Right lobe of liver (tissue), 6 donors: ENCODE measurements at regions not wholly inside any gene's neighbourhood (a gene's known extent, or its start where the extent isn't known, plus 50 kb on each side); places are given as distances from the start of the nearest gene placed in this dataset.

Experiments
- ATAC-seq, 4 donors: fragments of 200-7000 bp; cut with Tn5 transposase; one replicate each; pipeline ENCODE4 v1.9.1; 2020; ENCODE audit warnings: mild to moderate bottlenecking in 4 of 4, moderate library complexity in 4 of 4
- DNase-seq, 3 donors: peaks; one replicate each; pipeline ENCODE4 v3.0.0-alpha.2; 2020
- H3K27ac ChIP-seq, 3 donors: fragments of 200-600 bp; one replicate each; pipeline ENCODE4 v1.8.0; 2022
- H3K27me3 ChIP-seq, 2 donors: fragments of 200-600 bp; one replicate each; pipeline ENCODE4 v1.8.0; 2022
- H3K36me3 ChIP-seq, 4 donors: fragments of 200-600 bp; sonication (generic) in 1 of 4; one replicate each; pipeline versions ENCODE4 v1.5.1 to v1.8.0; 2017 to 2022; ENCODE audit warnings: control low read depth in 1 of 4
- H3K4me1 ChIP-seq, 4 donors: fragments of 200-600 bp; sonication (generic) in 1 of 4; one replicate each; pipeline versions ENCODE4 v1.5.1 to v1.8.0; 2017 to 2022; ENCODE audit warnings: control low read depth in 1 of 4
- H3K4me3 ChIP-seq, 3 donors: fragments of 200-600 bp; one replicate each; pipeline ENCODE4 v1.8.0; 2022
- H3K9me3 ChIP-seq, 4 donors: fragments of 200-600 bp; sonication (generic) in 1 of 4; one replicate each; pipeline versions ENCODE4 v1.5.1 to v1.8.0; 2017 to 2022; ENCODE audit warnings: control low read depth in 1 of 4
- CTCF ChIP-seq, 4 donors: fragments of 200-600 bp in 3 of 4; fragments of 450-650 bp in 1 of 4; IDR thresholded peaks; one replicate each; pipeline versions ENCODE4 v1.5.1 to v1.8.0; 2016 to 2022; ENCODE audit warnings: antibody characterized with exemption in 4 of 4, mild to moderate bottlenecking in 2 of 4
- POLR2A ChIP-seq: fragments of 450-650 bp; IDR thresholded peaks from one replicate; pipeline ENCODE4 v1.6.1; 2017; ENCODE audit warnings: antibody characterized with exemption, mild to moderate bottlenecking
- WGBS: methylation state at CpG from one replicate; pipeline ENCODE4 v1.1.6; 2018; ENCODE audit warnings: low coverage, low lambda C conversion rate; ENCODE audit not compliant: insufficient coverage; ENCODE audit errors: missing lambda C conversion rate; 5-methylcytosine and 5-hydroxymethylcytosine counted together
- intact Hi-C, 2 donors: fragments of 100-400 bp; cut with DNase I; formaldehyde crosslinking; loops; one replicate each; pipeline versions ENCODE4 v1.11.2 to v1.14.1; 2022
- donor health status: DM: no; HTN: yes; CAD: no.
- donor health status: DM: no; HTN: no; CAD: no.
- donor health status: DM: no; HTN: no; CAD: no.
- donor health status: DM: no; HTN: yes; CAD: no.
- donor health status: DM: no; HTN: yes; CAD: no.

- Histone ChIP-seq H3K4me3 (no peak overlapping the region), H3K27ac (no peak overlapping the region), H3K36me3 (no peaks in the 10 kb centered on the region), H3K4me1 (peaks cover 0 to 3% (median 0%) of the 10 kb centered on the region in 4 donors), H3K9me3 (no peaks in the 10 kb centered on the region), H3K27me3 (no peaks in the 10 kb centered on the region)
- intact Hi-C loops, result no loop called here
- ATAC-seq (no peak), DNase-seq (no peak)
- TF ChIP-seq POLR2A, result no peak
- TF ChIP-seq CTCF (IDR thresholded peaks at IDR 0.05), result no peak
- 88% methylated on average over 5 of the region's 5 CpGs for WGBS
Observed at GRCh38 chr1:220954321-220955075, 75.3 kb downstream of the HLX start.

- Histone ChIP-seq H3K4me3 (no peak overlapping the region), H3K27me3 (no peaks in the 10 kb centered on the region), H3K9me3 (no peaks in the 10 kb centered on the region), H3K4me1 (peaks cover 0 to 3% (median 0%) of the 10 kb centered on the region in 4 donors), H3K36me3 (no peaks in the 10 kb centered on the region), H3K27ac (no peak overlapping the region)
- 71% methylated on average over 3 of the region's 4 CpGs for WGBS
- TF ChIP-seq CTCF (IDR thresholded peaks at IDR 0.05) (no peak), POLR2A (no peak)
- ATAC-seq (no peak), DNase-seq (no peak)
- intact Hi-C loops, result no loop called here
Observed at GRCh38 chr1:220955116-220955515, 75.9 kb downstream of the HLX start.

DNA sequence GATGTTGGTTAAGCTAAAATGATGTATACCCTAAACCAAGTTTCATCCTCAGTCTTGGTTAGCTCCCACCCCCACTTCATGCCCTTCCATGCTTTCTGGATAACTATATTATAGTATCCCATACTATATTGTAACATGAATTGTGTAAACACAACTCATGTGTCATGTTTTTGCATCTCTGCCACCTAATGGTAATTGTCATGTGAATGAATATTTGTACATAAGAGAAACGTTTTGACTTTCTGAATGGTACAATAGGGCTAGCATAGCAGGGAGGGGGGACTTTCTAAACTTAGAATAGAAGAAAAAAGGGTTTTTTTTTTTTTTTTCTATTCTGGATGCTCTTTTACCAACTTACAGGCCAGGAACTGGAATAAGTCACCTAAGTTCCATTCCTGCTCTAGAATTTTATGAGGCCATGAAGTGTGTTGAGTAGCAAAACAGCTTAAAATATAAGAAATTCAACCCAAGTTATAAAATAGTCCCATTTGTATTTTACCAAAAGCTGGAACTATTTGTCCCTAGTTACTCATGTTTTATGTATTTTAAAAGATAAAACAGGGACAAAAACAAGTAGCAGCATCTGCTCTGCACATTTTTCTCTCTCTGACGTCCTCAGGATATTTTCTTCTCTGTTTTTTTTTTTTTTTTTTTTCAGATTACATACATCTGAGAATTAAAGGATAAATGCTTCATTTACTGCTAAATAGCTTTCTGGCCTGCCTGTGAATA, 77.4 kb downstream of the HLX start:
- no peaks in the 10 kb centered on the region for H3K36me3 ChIP-seq
- H3K4me1 ChIP-seq, result peaks cover 0 to 8% (median 3%) of the 10 kb centered on the region in 4 donors
- H3K27ac ChIP-seq, result no peak overlapping the region
- no peaks in the 10 kb centered on the region for H3K27me3 ChIP-seq
- TF ChIP-seq CTCF (IDR thresholded peaks at IDR 0.05) (no peak), POLR2A (no peak)
- no peak overlapping the region for H3K4me3 ChIP-seq
- H3K9me3 ChIP-seq, result no peaks in the 10 kb centered on the region
- DNase-seq, result no peak
- WGBS, result 47% methylated on average over 2 of the region's 2 CpGs
- intact Hi-C loops, result no loop called here
- ATAC-seq, result no peak

- Histone ChIP-seq H3K27me3 (no peaks in the 10 kb centered on the region), H3K27ac (no peak overlapping the region), H3K4me1 (peaks cover 0 to 13% (median 5%) of the 10 kb centered on the region in 4 donors), H3K36me3 (no peaks in the 10 kb centered on the region), H3K4me3 (no peak overlapping the region), H3K9me3 (no peaks in the 10 kb centered on the region)
- intact Hi-C loops, result no loop called here
- 60% methylated on average over 3 of the region's 3 CpGs for WGBS
- TF ChIP-seq CTCF (IDR thresholded peaks at IDR 0.05) (no peak), POLR2A (no peak)
- ATAC-seq, result peak in 1 of 4 donors; percentile 10
- DNase-seq, result no peak
Observed at GRCh38 chr1:220957233-220957605, 78.0 kb downstream of the HLX start.
